Activated CD4-positive, alpha-beta T cell treated with anti-CD3 and anti-CD28 coated beads, Interleukin-2, amount 10 ng/mL, durations not matched to agents 7 days and 5 days (primary cell): ENCODE measurements at regions not wholly inside any gene's neighbourhood (a gene's known extent, or its start where the extent isn't known, plus 50 kb on each side); places are given as distances from the start of the nearest gene placed in this dataset.
"Not testable (repeated sequence)": the region's sequence is repeated elsewhere in the genome, so short reads cannot be mapped to it uniquely, and the experiment has no call there.

Experiments used
- CTCF ChIA-PET: fragments of 350-600 bp; sonication (Branson Sonifier 250); formaldehyde crosslinking; loops from one replicate; lab custom pipeline; 2021; ENCODE audit warnings: antibody characterized with exemption; lab: Charles Lee
- POLR2A ChIA-PET: fragments of 350-600 bp; sonication (Branson Sonifier 250); formaldehyde crosslinking; loops from one replicate; lab custom pipeline; 2021; ENCODE audit warnings: antibody characterized with exemption; lab: Charles Lee
- DNase-seq: peaks from one replicate; pipeline ENCODE4 v3.0.0-alpha.2; 2020
- H3K27ac Mint-ChIP-seq: one replicate; pipeline ENCODE4 v1.8.0; 2021; ENCODE audit warnings: mild to moderate bottlenecking, moderate library complexity, mixed read lengths
- H3K27me3 Mint-ChIP-seq: one replicate; pipeline ENCODE4 v1.8.0; 2021; ENCODE audit warnings: mixed read lengths
- H3K36me3 Mint-ChIP-seq: one replicate; pipeline ENCODE4 v1.8.0; 2021; ENCODE audit warnings: low read depth, mixed read lengths
- H3K4me1 Mint-ChIP-seq: one replicate; pipeline ENCODE4 v1.8.0; 2021; ENCODE audit warnings: mixed read lengths
- H3K4me3 Mint-ChIP-seq: one replicate; pipeline ENCODE4 v1.8.0; 2021; ENCODE audit warnings: mild to moderate bottlenecking, moderate library complexity, mixed read lengths
- H3K9me3 Mint-ChIP-seq: one replicate; pipeline ENCODE4 v1.8.0; 2021; ENCODE audit warnings: mixed read lengths

GRCh38 chr15:47897525-47897924 is 180.2 kb downstream of the SEMA6D start:
- Mint-ChIP-seq H3K9me3 (peaks cover 7% of the 10 kb centered on the region), H3K4me3 (no peak overlapping the region), H3K27me3 (no peaks in the 10 kb centered on the region), H3K27ac (no peak overlapping the region), H3K4me1 (no peaks in the 10 kb centered on the region), H3K36me3 (no peaks in the 10 kb centered on the region)
- ChIA-PET CTCF (no interaction called here), POLR2A (no interaction called here)
- no peak for DNase-seq

- H3K36me3 Mint-ChIP-seq = no peaks in the 10 kb centered on the region
- H3K9me3 Mint-ChIP-seq = peaks cover 14% of the 10 kb centered on the region
- POLR2A ChIA-PET = no interaction called here
- CTCF ChIA-PET = interaction anchor here (0.6 kb wide), 1 partner anchor 287 kb away, joined by 5 read pairs; no protein-coding TSS in a partner anchor
- H3K4me1 Mint-ChIP-seq = no peaks in the 10 kb centered on the region
- no peak overlapping the region for H3K27ac Mint-ChIP-seq
- no peak for DNase-seq
- H3K4me3 Mint-ChIP-seq = no peak overlapping the region
- no peaks in the 10 kb centered on the region for H3K27me3 Mint-ChIP-seq
These were observed 183.4 kb downstream of the SEMA6D start for GRCh38 chr15:47900751-47901150.

GRCh38 chr15:47903368-47903767 is 186.1 kb downstream of the SEMA6D start:
- Mint-ChIP-seq H3K36me3 (no peaks in the 10 kb centered on the region), H3K27me3 (peaks cover 2% of the 10 kb centered on the region), H3K27ac (no peak overlapping the region), H3K9me3 (peaks cover 14% of the 10 kb centered on the region), H3K4me3 (no peak overlapping the region), H3K4me1 (no peaks in the 10 kb centered on the region)
- POLR2A ChIA-PET = no interaction called here
- DNase-seq = no peak
- CTCF ChIA-PET = no interaction called here

- CTCF ChIA-PET = no interaction called here
- no peaks in the 10 kb centered on the region for H3K4me1 Mint-ChIP-seq
- H3K9me3 Mint-ChIP-seq = peaks cover 6% of the 10 kb centered on the region
- H3K4me3 Mint-ChIP-seq = no peak overlapping the region
- POLR2A ChIA-PET = no interaction called here
- DNase-seq = no peak
- H3K27me3 Mint-ChIP-seq = peaks cover 7% of the 10 kb centered on the region
- no peak overlapping the region for H3K27ac Mint-ChIP-seq
- H3K36me3 Mint-ChIP-seq = no peaks in the 10 kb centered on the region
These were observed 191.2 kb downstream of the SEMA6D start for GRCh38 chr15:47908486-47908885.

- Mint-ChIP-seq H3K4me1 (no peaks in the 10 kb centered on the region), H3K9me3 (no peaks in the 10 kb centered on the region), H3K4me3 (no peak overlapping the region), H3K27me3 (peaks cover 7% of the 10 kb centered on the region), H3K27ac (no peak overlapping the region), H3K36me3 (no peaks in the 10 kb centered on the region)
- CTCF ChIA-PET = no interaction called here
- POLR2A ChIA-PET = no interaction called here
- no peak for DNase-seq
These were observed 191.8 kb downstream of the SEMA6D start for GRCh38 chr15:47908950-47909670.

GRCh38 chr15:47912910-47913309 is 195.6 kb downstream of the SEMA6D start:
- H3K4me3 Mint-ChIP-seq, DNase-seq, H3K36me3 Mint-ChIP-seq, CTCF ChIA-PET, H3K9me3 Mint-ChIP-seq, H3K4me1 Mint-ChIP-seq, H3K27me3 Mint-ChIP-seq, POLR2A ChIA-PET, H3K27ac Mint-ChIP-seq: not testable (repeated sequence)

- H3K9me3 Mint-ChIP-seq = no peaks in the 10 kb centered on the region
- ChIA-PET CTCF (no interaction called here), POLR2A (no interaction called here)
- H3K27me3 Mint-ChIP-seq = no peaks in the 10 kb centered on the region
- H3K36me3 Mint-ChIP-seq = no peaks in the 10 kb centered on the region
- H3K27ac Mint-ChIP-seq = no peak overlapping the region
- no peaks in the 10 kb centered on the region for H3K4me1 Mint-ChIP-seq
- H3K4me3 Mint-ChIP-seq = no peak overlapping the region
- no peak for DNase-seq
These were observed 200.6 kb downstream of the SEMA6D start for GRCh38 chr15:47917881-47918280.

GRCh38 chr15:47918877-47919276 is 201.6 kb downstream of the SEMA6D start:
- ChIA-PET POLR2A (no interaction called here), CTCF (no interaction called here)
- H3K4me1 Mint-ChIP-seq = no peaks in the 10 kb centered on the region
- H3K27me3 Mint-ChIP-seq = no peaks in the 10 kb centered on the region
- H3K27ac Mint-ChIP-seq = no peak overlapping the region
- no peak overlapping the region for H3K4me3 Mint-ChIP-seq
- no peaks in the 10 kb centered on the region for H3K9me3 Mint-ChIP-seq
- DNase-seq = no peak
- H3K36me3 Mint-ChIP-seq = no peaks in the 10 kb centered on the region

GRCh38 chr15:47924381-47924780 is 196.4 kb upstream of the SLC24A5 start:
- Mint-ChIP-seq H3K4me3 (no peak overlapping the region), H3K36me3 (no peaks in the 10 kb centered on the region), H3K9me3 (no peaks in the 10 kb centered on the region), H3K27ac (no peak overlapping the region), H3K4me1 (no peaks in the 10 kb centered on the region), H3K27me3 (no peaks in the 10 kb centered on the region)
- ChIA-PET POLR2A (no interaction called here), CTCF (no interaction called here)
- DNase-seq = no peak

GRCh38 chr15:47929138-47929803 is 191.5 kb upstream of the SLC24A5 start:
- no peaks in the 10 kb centered on the region for H3K9me3 Mint-ChIP-seq
- CTCF ChIA-PET = no interaction called here
- H3K27me3 Mint-ChIP-seq = no peaks in the 10 kb centered on the region
- H3K27ac Mint-ChIP-seq = no peak overlapping the region
- H3K4me1 Mint-ChIP-seq = no peaks in the 10 kb centered on the region
- no peaks in the 10 kb centered on the region for H3K36me3 Mint-ChIP-seq
- no peak overlapping the region for H3K4me3 Mint-ChIP-seq
- no peak for DNase-seq
- POLR2A ChIA-PET = no interaction called here

- Mint-ChIP-seq H3K27me3 (peaks cover 2% of the 10 kb centered on the region), H3K27ac (no peak overlapping the region), H3K36me3 (no peaks in the 10 kb centered on the region), H3K4me3 (no peak overlapping the region), H3K4me1 (no peaks in the 10 kb centered on the region), H3K9me3 (no peaks in the 10 kb centered on the region)
- POLR2A ChIA-PET = no interaction called here
- DNase-seq = no peak
- CTCF ChIA-PET = no interaction called here
These were observed 188.5 kb upstream of the SLC24A5 start for GRCh38 chr15:47932261-47932660.

GRCh38 chr15:47932951-47933641 is 187.7 kb upstream of the SLC24A5 start:
- Mint-ChIP-seq H3K36me3 (no peaks in the 10 kb centered on the region), H3K4me1 (no peaks in the 10 kb centered on the region), H3K9me3 (no peaks in the 10 kb centered on the region), H3K27me3 (peaks cover 2% of the 10 kb centered on the region), H3K27ac (no peak overlapping the region), H3K4me3 (no peak overlapping the region)
- DNase-seq = no peak
- CTCF ChIA-PET = no interaction called here
- POLR2A ChIA-PET = no interaction called here

- ChIA-PET CTCF (no interaction called here), POLR2A (no interaction called here)
- Mint-ChIP-seq H3K27me3 (peaks cover 2% of the 10 kb centered on the region), H3K9me3 (no peaks in the 10 kb centered on the region), H3K36me3 (no peaks in the 10 kb centered on the region), H3K4me1 (no peaks in the 10 kb centered on the region), H3K4me3 (no peak overlapping the region), H3K27ac (no peak overlapping the region)
- no peak for DNase-seq
These were observed 186.9 kb upstream of the SLC24A5 start for GRCh38 chr15:47933865-47934264.
